Non-pigmented ciliary epithelial cell (primary cell): ENCODE measurements at regions not wholly inside any gene's neighbourhood (a gene's known extent, or its start where the extent isn't known, plus 50 kb on each side); places are given as distances from the start of the nearest gene placed in this dataset.

Source experiments
- DNase-seq: peaks from one replicate; pipeline ENCODE4 v3.0.0-alpha.2; 2010; ENCODE audit warnings: low read depth

DNA sequence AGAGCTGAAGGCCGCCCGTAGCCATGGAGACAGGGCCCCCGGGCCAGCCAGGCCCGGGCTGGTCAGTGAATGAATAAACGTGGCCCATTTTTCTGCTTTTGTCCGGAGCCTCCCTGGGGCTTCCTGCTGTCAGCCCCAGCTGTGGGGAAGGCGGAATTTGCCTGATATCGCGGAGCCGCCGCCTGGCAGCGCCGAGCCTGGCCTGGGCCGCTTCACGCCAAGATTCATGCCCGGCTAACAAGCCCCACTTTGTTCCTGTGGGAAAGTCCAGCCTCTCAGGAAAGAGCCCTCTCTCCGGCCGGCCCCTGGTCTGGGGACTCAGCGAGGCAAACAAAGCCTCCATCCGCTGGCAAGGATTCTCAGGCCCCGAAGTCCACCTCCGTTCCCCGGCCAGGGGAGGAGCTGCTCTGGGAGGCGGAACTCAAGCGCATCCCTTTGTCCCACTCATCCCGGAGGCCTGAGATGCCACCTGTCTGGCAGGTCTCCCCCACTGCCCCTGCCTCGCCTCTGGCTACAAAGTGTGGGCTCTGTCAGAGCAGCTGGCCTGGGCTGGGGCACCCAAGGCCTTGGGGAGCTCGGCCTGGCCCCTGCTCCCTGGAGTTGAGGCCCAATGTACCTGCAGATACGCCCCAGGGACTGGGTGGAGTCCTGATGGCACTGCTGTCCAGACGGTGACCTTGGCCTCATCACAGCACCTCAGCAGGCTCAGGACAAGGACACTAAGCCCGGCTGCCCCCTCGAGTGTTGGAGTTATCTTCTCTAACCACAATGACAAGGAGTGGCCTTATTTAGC, 51.6 kb upstream of the SLC6A11 start:
- DNase-seq, result no peak

DNA sequence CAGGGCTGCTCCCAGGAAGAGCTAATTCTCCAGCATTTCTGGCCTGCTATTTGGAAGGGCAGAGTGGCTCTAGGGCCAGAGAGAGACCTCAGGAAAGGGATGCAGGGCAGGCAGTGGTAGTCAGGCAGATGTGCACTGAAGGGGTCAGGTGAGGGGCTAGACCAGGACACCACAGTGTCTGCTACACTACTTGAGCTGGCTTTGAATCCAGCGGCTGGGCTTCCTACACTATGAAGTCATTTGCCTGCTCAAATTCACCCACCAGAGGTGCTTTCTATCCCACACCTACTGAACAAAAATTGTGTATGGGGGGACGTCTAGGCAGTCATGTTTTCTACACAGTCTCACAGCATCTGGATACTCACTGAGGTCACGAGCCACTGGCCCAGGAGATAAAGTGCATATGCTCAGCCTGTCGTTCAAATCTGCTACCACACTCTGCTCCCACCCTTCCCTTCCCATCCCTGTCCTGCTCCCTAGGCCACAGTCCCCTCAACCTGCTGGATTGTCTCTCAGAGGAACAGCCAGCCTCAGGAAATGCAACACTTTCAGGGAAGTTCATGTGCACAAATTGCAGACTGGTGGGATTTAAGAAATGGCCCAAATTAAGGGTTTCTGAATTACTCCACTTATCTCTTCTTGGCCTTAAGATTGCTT, 49.9 kb upstream of the SLC6A11 start:
- DNase-seq, result no peak
